ENCODE measurements at regions not wholly inside any gene's neighbourhood (a gene's known extent, or its start where the extent isn't known, plus 50 kb on each side); places are given as distances from the start of the nearest gene placed in this dataset.

DNA sequence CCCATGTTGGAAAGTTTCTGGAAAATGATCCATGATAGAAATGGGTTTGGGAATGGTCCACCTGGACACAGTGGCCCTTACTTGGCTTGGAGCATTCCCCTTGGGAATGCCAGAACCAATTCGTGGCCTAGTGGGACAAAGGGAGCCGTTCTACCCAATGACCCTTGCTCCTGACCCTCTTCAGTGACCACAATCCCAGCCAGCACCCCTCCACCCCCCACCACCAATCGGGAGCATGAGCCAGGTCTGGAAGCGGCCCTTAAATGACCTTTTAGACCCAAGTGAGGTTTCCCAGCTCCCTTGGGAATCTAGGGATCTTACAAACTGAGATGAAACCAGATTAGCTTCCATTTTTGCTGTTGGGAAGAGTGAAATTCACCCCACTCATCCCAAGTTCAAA, 51.3 kb upstream of the CDON start:
- CTCF ChIA-PET: interaction anchor here (0.6 to 1.7 kb wide), 11 partner anchors 8 to 390 kb away, joined by 3 to 7 read pairs (median 4); no protein-coding TSS in a partner anchor
- POLR2A ChIA-PET: interaction anchor here (0.6 to 2.5 kb wide), 8 partner anchors 9 to 211 kb away, joined by 3 to 11 read pairs (median 4); partner anchors contain the start of gene PUS3
- Histone ChIP-seq H3K4me3 (ENCODE audit: low read depth, low read length) (no peak overlapping the region), H3K9me3 (ENCODE audit: control insufficient read depth, insufficient read depth, low read depth, low read length) (no peaks in the 10 kb centered on the region), H3K27ac (ENCODE audit: extremely low read depth, low read depth, low read length) (peak overlapping the region; percentile 52; the same call in 1 of the 2 replicates), H3K36me3 (ENCODE audit: control insufficient read depth in 2 of 2, insufficient read depth in 1 of 2, low read length in 2 of 2) (no peaks in the 10 kb centered on the region), H3K4me1 (ENCODE audit: control insufficient read depth, insufficient read depth, low read length) (peaks cover 24% of the 10 kb centered on the region)
- TF ChIP-seq ZBTB48 (tag by site-specific recombination; IDR thresholded peaks at IDR 0.05): peak; percentile 55; the same call in 1 of the 2 replicates
- TF ChIP-seq, protein P1, sequence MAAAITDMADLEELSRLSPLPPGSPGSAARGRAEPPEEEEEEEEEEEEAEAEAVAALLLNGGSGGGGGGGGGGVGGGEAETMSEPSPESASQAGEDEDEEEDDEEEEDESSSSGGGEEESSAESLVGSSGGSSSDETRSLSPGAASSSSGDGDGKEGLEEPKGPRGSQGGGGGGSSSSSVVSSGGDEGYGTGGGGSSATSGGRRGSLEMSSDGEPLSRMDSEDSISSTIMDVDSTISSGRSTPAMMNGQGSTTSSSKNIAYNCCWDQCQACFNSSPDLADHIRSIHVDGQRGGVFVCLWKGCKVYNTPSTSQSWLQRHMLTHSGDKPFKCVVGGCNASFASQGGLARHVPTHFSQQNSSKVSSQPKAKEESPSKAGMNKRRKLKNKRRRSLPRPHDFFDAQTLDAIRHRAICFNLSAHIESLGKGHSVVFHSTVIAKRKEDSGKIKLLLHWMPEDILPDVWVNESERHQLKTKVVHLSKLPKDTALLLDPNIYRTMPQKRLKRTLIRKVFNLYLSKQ (tag by site-specific recombination; IDR thresholded peaks at IDR 0.05; ENCODE audit: borderline replicate concordance): no peak

DNA sequence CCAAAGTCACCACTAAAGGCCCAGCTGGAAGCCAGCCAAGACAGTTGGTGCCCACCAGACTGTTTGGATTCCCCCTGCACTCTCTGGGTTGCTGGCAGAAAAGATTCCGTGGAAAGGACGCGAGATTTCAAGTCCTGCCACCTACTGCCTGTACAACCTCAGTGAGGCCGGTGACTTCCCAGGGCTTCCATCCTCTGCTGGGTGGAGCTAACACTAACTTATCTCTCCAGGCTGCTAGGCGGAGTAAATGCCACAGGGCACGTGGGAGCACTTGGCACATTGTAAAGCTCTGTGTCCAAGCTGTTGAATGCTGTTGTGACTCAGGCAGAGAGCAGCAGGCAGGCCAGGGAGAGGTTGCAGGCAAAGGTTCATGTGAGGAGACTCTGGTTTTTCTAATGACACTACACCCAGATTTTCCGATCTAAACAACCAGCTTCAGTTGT, 50.9 kb upstream of the CDON start:
- Histone ChIP-seq H3K27ac (ENCODE audit: extremely low read depth, low read depth, low read length) (peak overlapping the region; percentile 52; the same call in 1 of the 2 replicates), H3K4me1 (ENCODE audit: control insufficient read depth, insufficient read depth, low read length) (peaks cover 24% of the 10 kb centered on the region), H3K4me3 (ENCODE audit: low read depth, low read length) (no peak overlapping the region), H3K36me3 (ENCODE audit: control insufficient read depth in 2 of 2, insufficient read depth in 1 of 2, low read length in 2 of 2) (no peaks in the 10 kb centered on the region), H3K9me3 (ENCODE audit: control insufficient read depth, insufficient read depth, low read depth, low read length) (no peaks in the 10 kb centered on the region)
- ChIA-PET POLR2A (interaction anchor here (0.6 to 2.5 kb wide), 8 partner anchors 9 to 210 kb away, joined by 3 to 11 read pairs (median 4); partner anchors contain the start of gene PUS3), CTCF (interaction anchor here (0.6 to 1.7 kb wide), 12 partner anchors 9 to 390 kb away, joined by 3 to 7 read pairs (median 4); no protein-coding TSS in a partner anchor)
- peak; percentile 88 for TF ChIP-seq ZNF341 (tag by site-specific recombination; IDR thresholded peaks at IDR 0.05; ENCODE audit: low read depth)
- peak; percentile 84 for TF ChIP-seq ZIC2 (tag by site-specific recombination; IDR thresholded peaks at IDR 0.05)
- TF ChIP-seq SCRT2 (tag by site-specific recombination; IDR thresholded peaks at IDR 0.05): peak; percentile 99
- 0 out of 2 replicates have a peak, but pooled peaks have one; percentile 16 for TF ChIP-seq ZXDB (tag by site-specific recombination; IDR thresholded peaks at IDR 0.05)
- peak; percentile 73 for TF ChIP-seq ZBTB17 (tag by site-specific recombination; IDR thresholded peaks at IDR 0.05)
- TF ChIP-seq GLIS1 (tag by site-specific recombination; IDR thresholded peaks at IDR 0.05): peak; percentile 63
- peak; percentile 84 for TF ChIP-seq ZNF600 (tag by site-specific recombination; IDR thresholded peaks at IDR 0.05)
- TF ChIP-seq, protein P2, sequence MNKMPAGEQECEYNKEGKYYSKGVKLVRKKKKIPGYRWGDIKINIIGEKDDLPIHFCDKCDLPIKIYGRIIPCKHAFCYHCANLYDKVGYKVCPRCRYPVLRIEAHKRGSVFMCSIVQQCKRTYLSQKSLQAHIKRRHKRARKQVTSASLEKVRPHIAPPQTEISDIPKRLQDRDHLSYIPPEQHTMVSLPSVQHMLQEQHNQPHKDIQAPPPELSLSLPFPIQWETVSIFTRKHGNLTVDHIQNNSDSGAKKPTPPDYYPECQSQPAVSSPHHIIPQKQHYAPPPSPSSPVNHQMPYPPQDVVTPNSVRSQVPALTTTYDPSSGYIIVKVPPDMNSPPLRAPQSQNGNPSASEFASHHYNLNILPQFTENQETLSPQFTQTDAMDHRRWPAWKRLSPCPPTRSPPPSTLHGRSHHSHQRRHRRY (tag by site-specific recombination; IDR thresholded peaks at IDR 0.05): no peak
- TF ChIP-seq OSR2 (tag by site-specific recombination; IDR thresholded peaks at IDR 0.05): peak; percentile 47
- peak; percentile 21; the same call in 1 of the 2 replicates for TF ChIP-seq BCL11A (tag by site-specific recombination; IDR thresholded peaks at IDR 0.05; ENCODE audit: low read depth)
- TF ChIP-seq ZFHX2 (tag by site-specific recombination; conservative IDR thresholded peaks at IDR 0.05): peak; percentile 67
- TF ChIP-seq ZNF701 (tag by site-specific recombination; IDR thresholded peaks at IDR 0.05): no peak
- TF ChIP-seq, protein P3, sequence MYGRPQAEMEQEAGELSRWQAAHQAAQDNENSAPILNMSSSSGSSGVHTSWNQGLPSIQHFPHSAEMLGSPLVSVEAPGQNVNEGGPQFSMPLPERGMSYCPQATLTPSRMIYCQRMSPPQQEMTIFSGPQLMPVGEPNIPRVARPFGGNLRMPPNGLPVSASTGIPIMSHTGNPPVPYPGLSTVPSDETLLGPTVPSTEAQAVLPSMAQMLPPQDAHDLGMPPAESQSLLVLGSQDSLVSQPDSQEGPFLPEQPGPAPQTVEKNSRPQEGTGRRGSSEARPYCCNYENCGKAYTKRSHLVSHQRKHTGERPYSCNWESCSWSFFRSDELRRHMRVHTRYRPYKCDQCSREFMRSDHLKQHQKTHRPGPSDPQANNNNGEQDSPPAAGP (tag by site-specific recombination; IDR thresholded peaks at IDR 0.05): peak; percentile 59; the same call in 1 of the 2 replicates
- peak; percentile 97 for TF ChIP-seq SCRT1 (tag by site-specific recombination; IDR thresholded peaks at IDR 0.05; ENCODE audit: borderline replicate concordance)
- TF ChIP-seq ZNF843 (tag by site-specific recombination; IDR thresholded peaks at IDR 0.05): peak; percentile 19; the same call in 1 of the 2 replicates
- TF ChIP-seq ZBTB48 (tag by site-specific recombination; IDR thresholded peaks at IDR 0.05): no peak
- TF ChIP-seq KLF1 (tag by site-specific recombination; IDR thresholded peaks at IDR 0.05): peak; percentile 74
- TF ChIP-seq ZNF596 (tag by site-specific recombination; IDR thresholded peaks at IDR 0.05): no peak
- TF ChIP-seq EGR2 (tag by site-specific recombination; IDR thresholded peaks at IDR 0.05; ENCODE audit: low read depth): peak; percentile 54; the same call in 1 of the 2 replicates
- TF ChIP-seq ZNF311 (tag by site-specific recombination; IDR thresholded peaks at IDR 0.05; ENCODE audit: borderline replicate concordance): no peak
- no peak for TF ChIP-seq SETDB1 (IDR thresholded peaks at IDR 0.05; ENCODE audit: insufficient read length, low read length)
- TF ChIP-seq ZNF335 (tag by site-specific recombination; conservative IDR thresholded peaks at IDR 0.05): peak; percentile 46
- TF ChIP-seq SP3 (tag by site-specific recombination; IDR thresholded peaks at IDR 0.05): peak; percentile 25; the same call in 1 of the 2 replicates
- TF ChIP-seq SP2 (tag by site-specific recombination; IDR thresholded peaks at IDR 0.05): 0 out of 2 replicates have a peak, but pooled peaks have one; percentile 18
- no peak for TF ChIP-seq ZNF776 (tag by site-specific recombination; IDR thresholded peaks at IDR 0.05; ENCODE audit: borderline replicate concordance)
- TF ChIP-seq, protein P4, sequence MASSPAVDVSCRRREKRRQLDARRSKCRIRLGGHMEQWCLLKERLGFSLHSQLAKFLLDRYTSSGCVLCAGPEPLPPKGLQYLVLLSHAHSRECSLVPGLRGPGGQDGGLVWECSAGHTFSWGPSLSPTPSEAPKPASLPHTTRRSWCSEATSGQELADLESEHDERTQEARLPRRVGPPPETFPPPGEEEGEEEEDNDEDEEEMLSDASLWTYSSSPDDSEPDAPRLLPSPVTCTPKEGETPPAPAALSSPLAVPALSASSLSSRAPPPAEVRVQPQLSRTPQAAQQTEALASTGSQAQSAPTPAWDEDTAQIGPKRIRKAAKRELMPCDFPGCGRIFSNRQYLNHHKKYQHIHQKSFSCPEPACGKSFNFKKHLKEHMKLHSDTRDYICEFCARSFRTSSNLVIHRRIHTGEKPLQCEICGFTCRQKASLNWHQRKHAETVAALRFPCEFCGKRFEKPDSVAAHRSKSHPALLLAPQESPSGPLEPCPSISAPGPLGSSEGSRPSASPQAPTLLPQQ (tag by site-specific recombination; IDR thresholded peaks at IDR 0.05): 0 out of 2 replicates have a peak, but pooled peaks have one; percentile 26
- TF ChIP-seq ZNF654 (tag by site-specific recombination; IDR thresholded peaks at IDR 0.05; ENCODE audit: low read depth): no peak
- peak; percentile 39; the same call in 1 of the 2 replicates for TF ChIP-seq ZNF394 (tag by site-specific recombination; IDR thresholded peaks at IDR 0.05; ENCODE audit: borderline replicate concordance)
- no peak for TF ChIP-seq ZNF76 (tag by site-specific recombination; IDR thresholded peaks at IDR 0.05; ENCODE audit: borderline replicate concordance, low read depth)

All from HEK293 (cell line).